ENCODE measurements at regions not wholly inside any gene's neighbourhood (a gene's known extent, or its start where the extent isn't known, plus 50 kb on each side); places are given as distances from the start of the nearest gene placed in this dataset.

DNA sequence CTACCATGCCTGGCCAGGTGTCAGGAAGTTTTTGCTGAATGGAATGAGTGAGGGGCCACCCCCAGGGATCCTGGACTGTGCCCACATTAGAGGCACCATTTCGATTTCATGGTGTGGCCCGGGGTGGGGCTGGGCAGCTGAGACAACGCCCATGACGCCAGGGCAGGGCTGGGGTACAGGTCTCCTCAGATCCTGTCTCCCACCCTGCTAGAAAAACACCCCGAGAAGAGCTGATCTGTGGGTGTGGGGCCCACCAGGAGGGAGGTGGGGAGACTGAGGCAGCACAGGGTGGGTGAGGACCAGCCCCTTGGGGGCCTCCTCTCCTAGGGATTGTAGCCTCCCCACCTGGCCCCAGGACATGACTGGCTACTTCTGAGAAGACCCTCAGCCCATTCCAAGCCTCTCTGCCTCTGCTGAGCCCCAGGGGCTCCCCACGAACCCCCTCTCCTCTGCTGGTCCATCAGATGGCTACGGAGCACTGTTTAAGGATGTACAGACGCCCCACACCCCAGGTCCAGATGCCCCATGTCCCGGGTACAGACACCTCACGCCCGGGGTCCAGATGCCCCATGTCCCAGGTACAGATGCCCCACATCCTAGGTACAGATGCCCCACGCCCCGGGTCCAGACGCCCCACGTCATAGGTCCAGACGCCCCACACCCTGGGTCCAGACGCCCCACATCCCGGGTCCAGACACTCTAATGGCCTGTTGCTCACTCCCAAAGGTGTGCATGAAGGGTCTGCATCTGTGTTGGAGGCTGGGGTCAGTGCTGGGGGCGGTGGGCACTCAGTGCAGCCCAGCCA, 99.4 kb downstream of the MICALL2 start:
- Histone ChIP-seq H3K9me3 (ENCODE audit: control insufficient read depth, low read length) (no peaks in the 10 kb centered on the region), H3K36me3 (ENCODE audit: control insufficient read depth, insufficient read depth, low read length) (no peaks in the 10 kb centered on the region), H3K27me3 (replicated peaks; ENCODE audit: control insufficient read depth, insufficient read depth, low read length, poor library complexity, severe bottlenecking) (no peaks in the 10 kb centered on the region), H3K27ac (ENCODE audit: insufficient read depth, low read length, poor library complexity, severe bottlenecking) (no peak overlapping the region), H3K4me3 (ENCODE audit: insufficient read depth, low read depth, low read length, poor library complexity, severe bottlenecking) (no peak overlapping the region), H3K4me1 (ENCODE audit: control insufficient read depth, insufficient read depth, low read length, poor library complexity, severe bottlenecking) (no peaks in the 10 kb centered on the region)
- DNase-seq: no peak

GRCh38 chr7:1360521-1360971, 98.7 kb downstream of the MICALL2 start:
- no peak overlapping the region for H3K27ac ChIP-seq (ENCODE audit: insufficient read depth, low read length, poor library complexity, severe bottlenecking)
- no peaks in the 10 kb centered on the region for H3K36me3 ChIP-seq (ENCODE audit: control insufficient read depth, insufficient read depth, low read length)
- H3K4me3 ChIP-seq (ENCODE audit: insufficient read depth, low read depth, low read length, poor library complexity, severe bottlenecking): no peak overlapping the region
- no peaks in the 10 kb centered on the region for H3K27me3 ChIP-seq (replicated peaks; ENCODE audit: control insufficient read depth, insufficient read depth, low read length, poor library complexity, severe bottlenecking)
- no peaks in the 10 kb centered on the region for H3K9me3 ChIP-seq (ENCODE audit: control insufficient read depth, low read length)
- DNase-seq: no peak
- no peaks in the 10 kb centered on the region for H3K4me1 ChIP-seq (ENCODE audit: control insufficient read depth, insufficient read depth, low read length, poor library complexity, severe bottlenecking)

DNA sequence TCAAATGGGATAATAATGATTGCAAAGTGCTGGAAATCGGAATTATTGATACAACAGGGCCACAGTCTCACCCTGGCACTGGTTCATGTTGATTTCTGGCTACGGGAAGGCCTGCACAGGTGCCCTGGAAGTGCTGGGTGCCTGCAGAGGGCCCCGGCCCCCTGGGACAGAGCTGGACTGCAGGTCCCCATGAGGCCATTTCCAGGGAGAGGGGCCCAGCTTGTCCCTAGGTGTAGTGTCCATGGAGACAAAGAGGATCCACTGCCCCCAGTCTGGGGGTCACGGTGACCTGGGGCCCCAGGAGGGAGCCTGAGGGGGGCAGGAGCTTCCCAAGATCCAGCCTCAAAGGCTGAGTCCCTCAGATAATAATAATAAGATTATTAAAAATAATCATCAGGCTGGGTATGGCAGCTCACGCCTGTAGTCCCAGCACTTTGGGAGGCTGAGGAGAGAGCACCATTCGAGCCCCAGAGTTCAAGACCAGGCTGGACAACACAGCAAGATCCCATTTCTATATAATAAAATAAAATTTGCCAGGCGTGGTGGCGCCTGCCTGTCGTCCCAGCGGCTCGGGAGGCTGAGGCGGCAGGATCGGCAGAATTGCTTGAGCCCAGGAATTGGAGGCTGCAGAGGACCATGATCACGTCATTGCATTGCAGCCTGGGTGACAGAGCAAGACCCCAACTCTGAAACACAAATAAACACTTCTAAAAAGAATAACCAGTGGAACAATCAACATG, 98.1 kb downstream of the MICALL2 start:
- Histone ChIP-seq H3K36me3 (ENCODE audit: control insufficient read depth, insufficient read depth, low read length) (no peaks in the 10 kb centered on the region), H3K27me3 (replicated peaks; ENCODE audit: control insufficient read depth, insufficient read depth, low read length, poor library complexity, severe bottlenecking) (no peaks in the 10 kb centered on the region), H3K4me1 (ENCODE audit: control insufficient read depth, insufficient read depth, low read length, poor library complexity, severe bottlenecking) (no peaks in the 10 kb centered on the region), H3K27ac (ENCODE audit: insufficient read depth, low read length, poor library complexity, severe bottlenecking) (no peak overlapping the region), H3K9me3 (ENCODE audit: control insufficient read depth, low read length) (no peaks in the 10 kb centered on the region), H3K4me3 (ENCODE audit: insufficient read depth, low read depth, low read length, poor library complexity, severe bottlenecking) (no peak overlapping the region)
- no peak for DNase-seq

GRCh38 chr7:1361756-1362125, 97.5 kb downstream of the MICALL2 start:
- Histone ChIP-seq H3K9me3 (ENCODE audit: control insufficient read depth, low read length) (no peaks in the 10 kb centered on the region), H3K4me3 (ENCODE audit: insufficient read depth, low read depth, low read length, poor library complexity, severe bottlenecking) (no peak overlapping the region), H3K27ac (ENCODE audit: insufficient read depth, low read length, poor library complexity, severe bottlenecking) (no peak overlapping the region), H3K27me3 (replicated peaks; ENCODE audit: control insufficient read depth, insufficient read depth, low read length, poor library complexity, severe bottlenecking) (no peaks in the 10 kb centered on the region), H3K4me1 (ENCODE audit: control insufficient read depth, insufficient read depth, low read length, poor library complexity, severe bottlenecking) (no peaks in the 10 kb centered on the region), H3K36me3 (ENCODE audit: control insufficient read depth, insufficient read depth, low read length) (no peaks in the 10 kb centered on the region)
- no peak for DNase-seq

GRCh38 chr7:1362301-1362700, 97.0 kb downstream of the MICALL2 start:
- H3K36me3 ChIP-seq (ENCODE audit: control insufficient read depth, insufficient read depth, low read length): no peaks in the 10 kb centered on the region
- H3K27ac ChIP-seq (ENCODE audit: insufficient read depth, low read length, poor library complexity, severe bottlenecking): no peak overlapping the region
- H3K9me3 ChIP-seq (ENCODE audit: control insufficient read depth, low read length): no peaks in the 10 kb centered on the region
- no peaks in the 10 kb centered on the region for H3K4me1 ChIP-seq (ENCODE audit: control insufficient read depth, insufficient read depth, low read length, poor library complexity, severe bottlenecking)
- DNase-seq: no peak
- no peak overlapping the region for H3K4me3 ChIP-seq (ENCODE audit: insufficient read depth, low read depth, low read length, poor library complexity, severe bottlenecking)
- no peaks in the 10 kb centered on the region for H3K27me3 ChIP-seq (replicated peaks; ENCODE audit: control insufficient read depth, insufficient read depth, low read length, poor library complexity, severe bottlenecking)

DNA sequence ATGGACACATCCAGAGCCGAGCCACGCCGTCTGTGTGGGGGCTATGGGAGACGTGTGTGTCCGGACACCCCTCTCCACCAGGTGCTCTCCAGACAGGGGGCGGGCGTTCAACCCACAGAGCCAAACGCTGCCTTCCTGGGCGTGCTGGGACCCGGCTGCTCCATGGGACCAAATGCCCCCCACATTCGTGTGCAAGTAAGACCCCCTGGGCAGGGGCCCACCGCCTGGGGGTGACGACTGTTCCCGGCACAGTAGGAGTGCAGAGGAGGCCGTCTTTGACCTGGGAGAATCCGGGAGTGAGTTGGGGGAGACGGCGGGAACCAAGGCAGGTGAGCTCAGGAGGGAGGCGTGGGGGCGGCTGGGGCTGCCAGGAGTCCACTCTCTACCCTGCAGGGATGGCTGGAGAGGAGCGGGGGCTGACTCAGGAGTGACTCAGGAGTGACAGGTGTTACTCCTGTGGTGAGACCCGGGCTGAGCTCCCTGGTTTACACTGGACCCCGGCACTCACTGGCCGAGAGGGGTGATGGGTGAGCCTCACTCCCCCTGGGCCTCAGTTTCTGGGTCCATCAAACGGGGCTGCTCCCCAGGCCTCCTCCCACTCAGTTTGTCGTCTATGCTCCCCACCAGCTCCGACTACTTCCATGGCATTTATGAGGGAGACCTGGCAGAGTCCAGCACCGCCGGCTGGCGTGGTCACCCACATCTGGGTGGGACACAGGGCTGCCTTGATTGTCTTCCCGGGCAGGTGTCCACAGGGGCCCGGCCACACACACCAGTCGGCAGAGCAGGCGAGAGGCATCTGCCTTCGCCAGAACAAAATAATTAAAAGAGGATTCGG, 95.0 kb downstream of the MICALL2 start:
- Histone ChIP-seq H3K27me3 (replicated peaks; ENCODE audit: control insufficient read depth, insufficient read depth, low read length, poor library complexity, severe bottlenecking) (peaks cover 15% of the 10 kb centered on the region), H3K4me1 (ENCODE audit: control insufficient read depth, insufficient read depth, low read length, poor library complexity, severe bottlenecking) (peaks cover 5% of the 10 kb centered on the region), H3K4me3 (ENCODE audit: insufficient read depth, low read depth, low read length, poor library complexity, severe bottlenecking) (no peak overlapping the region), H3K9me3 (ENCODE audit: control insufficient read depth, low read length) (no peaks in the 10 kb centered on the region), H3K36me3 (ENCODE audit: control insufficient read depth, insufficient read depth, low read length) (no peaks in the 10 kb centered on the region), H3K27ac (ENCODE audit: insufficient read depth, low read length, poor library complexity, severe bottlenecking) (no peak overlapping the region)
- DNase-seq: no peak

- Histone ChIP-seq H3K4me3 (ENCODE audit: insufficient read depth, low read depth, low read length, poor library complexity, severe bottlenecking) (no peak overlapping the region), H3K4me1 (ENCODE audit: control insufficient read depth, insufficient read depth, low read length, poor library complexity, severe bottlenecking) (peaks cover 5% of the 10 kb centered on the region), H3K27ac (ENCODE audit: insufficient read depth, low read length, poor library complexity, severe bottlenecking) (no peak overlapping the region), H3K9me3 (ENCODE audit: control insufficient read depth, low read length) (no peaks in the 10 kb centered on the region), H3K36me3 (ENCODE audit: control insufficient read depth, insufficient read depth, low read length) (no peaks in the 10 kb centered on the region), H3K27me3 (replicated peaks; ENCODE audit: control insufficient read depth, insufficient read depth, low read length, poor library complexity, severe bottlenecking) (peaks cover 20% of the 10 kb centered on the region)
- DNase-seq: no peak
These were observed 94.2 kb downstream of the MICALL2 start for GRCh38 chr7:1364906-1365570.

DNA sequence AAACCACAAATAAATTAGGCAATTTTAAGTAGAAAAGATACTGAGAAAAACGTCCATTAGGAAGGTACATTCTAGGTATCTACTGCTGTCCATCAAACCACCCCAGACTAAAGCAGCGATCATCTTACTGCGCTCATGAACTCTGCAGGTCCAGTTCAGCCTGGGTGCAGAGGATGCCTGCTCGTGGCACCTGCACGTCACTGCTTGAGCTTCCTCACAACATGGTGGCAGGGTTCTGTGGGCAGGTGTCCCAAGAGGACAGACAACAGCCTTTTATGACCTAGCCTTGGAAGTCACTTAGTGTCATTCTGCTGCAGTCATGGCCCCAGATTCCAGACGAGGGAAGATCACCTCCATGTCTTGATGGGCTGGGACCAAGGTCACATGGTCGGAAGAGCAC, 93.4 kb downstream of the MICALL2 start:
- no peaks in the 10 kb centered on the region for H3K9me3 ChIP-seq (ENCODE audit: control insufficient read depth, low read length)
- peaks cover 20% of the 10 kb centered on the region for H3K27me3 ChIP-seq (replicated peaks; ENCODE audit: control insufficient read depth, insufficient read depth, low read length, poor library complexity, severe bottlenecking)
- H3K36me3 ChIP-seq (ENCODE audit: control insufficient read depth, insufficient read depth, low read length): no peaks in the 10 kb centered on the region
- peaks cover 5% of the 10 kb centered on the region for H3K4me1 ChIP-seq (ENCODE audit: control insufficient read depth, insufficient read depth, low read length, poor library complexity, severe bottlenecking)
- no peak overlapping the region for H3K4me3 ChIP-seq (ENCODE audit: insufficient read depth, low read depth, low read length, poor library complexity, severe bottlenecking)
- no peak overlapping the region for H3K27ac ChIP-seq (ENCODE audit: insufficient read depth, low read length, poor library complexity, severe bottlenecking)
- DNase-seq: no peak

DNA sequence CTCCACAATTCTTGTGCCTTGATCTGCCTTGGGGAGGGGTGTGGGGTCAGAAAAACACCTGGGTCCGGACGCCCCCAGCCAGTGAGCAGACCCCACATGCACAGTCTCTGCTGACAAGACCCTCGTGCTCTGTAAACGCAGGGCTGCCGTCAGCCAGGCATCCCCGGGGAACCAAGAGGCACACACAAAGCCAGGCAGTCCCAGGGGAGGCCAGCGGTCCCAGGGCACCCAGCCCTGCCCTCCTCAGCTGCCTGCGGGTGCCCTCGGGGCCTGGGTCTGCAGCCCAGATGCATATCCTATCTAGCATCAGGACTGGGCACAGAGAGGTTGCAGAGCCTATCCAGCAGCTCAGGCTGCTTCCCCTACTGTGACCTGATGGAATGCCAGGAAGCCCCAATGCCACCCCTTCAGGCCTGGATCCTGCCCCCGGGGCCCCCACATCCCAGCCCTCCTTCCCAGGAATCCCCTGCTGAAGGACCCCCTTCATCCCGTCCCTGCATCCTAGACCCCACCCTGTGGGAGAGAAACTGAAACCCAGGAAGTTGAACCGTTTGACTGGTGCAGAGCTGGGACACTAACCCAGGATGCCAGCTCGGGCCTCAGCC, 92.4 kb downstream of the MICALL2 start:
- Histone ChIP-seq H3K4me1 (ENCODE audit: control insufficient read depth, insufficient read depth, low read length, poor library complexity, severe bottlenecking) (peaks cover 5% of the 10 kb centered on the region), H3K36me3 (ENCODE audit: control insufficient read depth, insufficient read depth, low read length) (no peaks in the 10 kb centered on the region), H3K27ac (ENCODE audit: insufficient read depth, low read length, poor library complexity, severe bottlenecking) (no peak overlapping the region), H3K4me3 (ENCODE audit: insufficient read depth, low read depth, low read length, poor library complexity, severe bottlenecking) (no peak overlapping the region), H3K9me3 (ENCODE audit: control insufficient read depth, low read length) (no peaks in the 10 kb centered on the region), H3K27me3 (replicated peaks; ENCODE audit: control insufficient read depth, insufficient read depth, low read length, poor library complexity, severe bottlenecking) (peaks cover 20% of the 10 kb centered on the region)
- no peak for DNase-seq
